GM12873 (cell line): ENCODE measurements at regions not wholly inside any gene's neighbourhood (a gene's known extent, or its start where the extent isn't known, plus 50 kb on each side); places are given as distances from the start of the nearest gene placed in this dataset.

Experiments
- CTCF ChIP-seq: IDR thresholded peaks from 2 replicates; pipeline ENCODE4 v1.5.1; 2012; ENCODE audit warnings: low read depth, mild to moderate bottlenecking, moderate library complexity, low read length, control low read depth; ENCODE audit not compliant: insufficient read depth; ENCODE audit errors: missing control alignments

DNA sequence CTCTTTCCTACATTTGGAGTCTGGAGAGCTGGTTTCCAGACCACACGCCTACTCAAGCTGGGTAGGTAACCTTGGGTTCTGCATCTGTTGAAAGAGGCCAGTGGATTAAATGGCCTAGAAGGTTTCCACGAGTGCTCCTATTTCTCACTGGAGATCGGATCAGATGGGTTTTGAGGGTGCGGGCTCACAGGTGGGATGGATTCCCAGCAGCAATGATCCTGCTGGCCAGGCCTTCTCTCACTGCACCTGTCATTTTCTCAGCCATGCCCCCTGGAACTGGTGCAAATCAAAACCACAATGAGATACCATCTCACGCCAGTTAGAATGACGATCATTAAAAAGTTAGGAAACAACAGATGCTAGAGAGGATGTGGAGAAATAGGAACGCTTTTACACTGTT is 747.5 kb upstream of the RAB6C start:
- no peak for TF ChIP-seq CTCF

GRCh38 chr2:129233166-129233565 is 746.3 kb upstream of the RAB6C start:
- no peak for TF ChIP-seq CTCF

DNA sequence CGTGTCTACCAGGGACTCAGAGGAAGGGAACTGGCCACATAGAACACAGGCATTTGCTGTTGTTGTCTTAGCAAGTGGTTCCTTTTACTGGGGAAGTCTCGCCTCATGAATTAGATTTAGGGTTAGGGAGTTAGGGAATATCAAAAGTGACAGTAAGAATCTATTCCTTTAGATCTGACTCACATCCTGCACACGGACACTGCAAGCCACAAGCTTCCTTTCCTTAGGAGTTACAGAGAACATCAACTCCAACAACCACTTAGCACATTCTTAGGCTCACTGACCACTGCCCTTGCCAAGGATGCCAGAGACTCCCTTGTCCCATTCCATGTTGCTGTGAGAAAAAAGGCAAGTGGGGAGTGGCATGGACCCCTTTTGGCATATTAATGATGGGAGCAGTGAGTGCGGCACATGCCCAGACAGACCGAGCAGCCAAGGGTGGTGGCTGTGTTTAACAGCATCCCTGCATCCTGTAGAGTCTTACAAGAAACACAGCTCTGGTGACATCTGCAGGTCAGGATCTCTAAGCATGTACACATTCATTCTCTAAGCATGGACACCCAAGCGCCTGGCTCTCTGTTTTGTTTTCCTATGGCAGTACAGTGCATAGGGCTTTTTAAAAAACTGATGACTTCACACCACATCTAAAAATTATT is 745.6 kb upstream of the RAB6C start:
- TF ChIP-seq CTCF, result peak; percentile 23

DNA sequence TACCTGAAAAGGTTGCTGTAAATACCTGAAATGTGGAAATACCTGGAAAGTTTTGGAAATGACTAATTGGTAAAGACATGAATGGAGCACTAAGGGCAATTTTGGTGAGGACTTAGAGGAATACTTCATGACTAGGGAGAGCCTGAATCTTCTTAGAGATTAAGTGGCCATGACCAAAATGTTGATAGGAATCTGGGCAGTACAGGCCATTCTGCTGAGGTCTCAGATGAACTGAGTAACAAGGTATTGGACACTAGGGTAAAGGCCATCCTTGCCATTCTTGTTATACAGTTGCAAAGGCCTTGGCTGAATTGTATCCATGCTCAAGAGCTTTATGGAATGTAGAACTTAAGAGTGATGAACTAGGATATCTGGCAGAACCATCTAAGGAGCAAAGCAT is 742.9 kb upstream of the RAB6C start:
- no peak for TF ChIP-seq CTCF

DNA sequence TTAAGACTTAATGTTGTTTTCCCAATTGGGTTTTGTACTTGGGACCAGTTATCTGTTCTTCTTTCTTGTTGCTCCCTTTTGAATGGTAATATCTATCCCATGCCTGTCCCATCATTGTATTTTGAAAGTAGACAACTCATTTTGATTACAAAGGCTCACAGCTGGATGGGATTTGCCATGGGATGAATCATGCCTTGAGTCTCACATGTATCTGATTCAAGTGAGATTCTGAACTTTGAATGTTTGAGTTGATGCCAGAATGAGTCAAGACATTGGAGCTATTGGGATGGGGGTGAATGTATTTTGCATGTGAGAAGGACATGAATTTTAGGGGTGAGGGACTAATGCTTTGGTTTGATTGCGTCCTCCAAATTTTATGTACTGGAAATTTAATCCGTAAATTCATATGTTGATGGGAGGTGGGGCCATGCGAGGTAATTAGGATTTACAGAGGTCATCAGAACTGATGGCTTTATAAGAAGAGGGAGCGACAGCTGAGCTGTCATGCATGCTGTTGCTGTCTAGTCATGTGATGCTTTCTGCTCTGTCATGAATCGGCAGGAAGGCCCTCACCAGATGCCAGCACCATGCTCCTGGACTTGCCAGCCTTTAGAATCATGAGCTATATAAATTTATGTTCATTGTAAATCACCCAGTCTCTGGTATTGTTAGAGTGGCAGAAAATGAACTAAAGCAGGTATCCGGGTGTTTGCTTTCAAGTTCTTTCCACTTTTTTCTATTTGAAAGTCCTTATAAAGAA is 741.3 kb upstream of the RAB6C start:
- TF ChIP-seq CTCF, result no peak

GRCh38 chr2:129239141-129239540 is 740.3 kb upstream of the RAB6C start:
- TF ChIP-seq CTCF, result no peak

DNA sequence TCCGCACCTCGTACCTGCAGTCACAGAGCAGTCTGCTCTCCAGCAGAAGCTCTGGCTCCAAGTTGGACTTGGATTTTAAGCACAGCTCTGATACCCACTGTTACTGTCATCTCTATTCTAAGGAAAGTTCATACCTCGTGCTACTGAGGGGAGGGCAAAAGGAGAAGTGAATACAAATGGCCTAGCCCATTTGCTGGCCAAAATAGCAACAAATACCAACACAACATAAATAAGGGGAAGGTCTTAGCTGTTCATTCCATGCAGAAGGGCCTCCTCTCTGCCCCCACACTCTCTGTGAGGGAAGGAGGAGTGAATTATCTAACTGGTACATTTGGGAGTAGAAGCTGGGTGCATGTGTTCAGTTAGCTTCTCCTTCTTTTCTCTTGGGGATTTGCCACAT is 739.4 kb upstream of the RAB6C start:
- TF ChIP-seq CTCF, result no peak
